ENCODE measurements at regions not wholly inside any gene's neighbourhood (a gene's known extent, or its start where the extent isn't known, plus 50 kb on each side); places are given as distances from the start of the nearest gene placed in this dataset.

DNA sequence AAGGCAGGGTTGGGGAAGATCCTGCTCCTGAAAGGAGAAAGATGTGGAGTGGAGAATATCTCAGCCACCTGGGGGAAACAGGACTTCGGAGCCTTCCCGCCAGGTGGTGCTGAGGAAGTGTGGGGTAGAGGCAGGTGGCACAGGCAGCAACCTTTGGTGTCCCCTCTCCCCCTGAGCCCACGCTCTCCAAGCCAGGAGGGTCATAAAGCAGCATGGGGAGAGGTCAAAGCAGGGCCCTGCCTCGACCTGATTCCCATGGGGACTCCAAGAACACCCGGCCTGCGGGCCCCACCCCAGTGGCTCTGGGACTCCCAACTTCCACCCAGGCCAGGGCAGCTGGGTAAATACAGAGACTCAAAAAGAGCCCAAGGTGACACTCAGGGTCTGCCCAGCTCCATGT is 54.3 kb upstream of the SLC66A3 start:
- TF ChIP-seq YY1 (IDR thresholded peaks at IDR 0.05; ENCODE audit: low read depth, low read length) (no peak), CTCF (IDR thresholded peaks at IDR 0.05; ENCODE audit: control extremely low read depth in 1 of 3, insufficient read depth in 1 of 3, low read depth in 1 of 3, low read length in 3 of 3) (no peak), ATF2 (IDR thresholded peaks at IDR 0.05; ENCODE audit: low read length) (no peak), RAD21 (IDR thresholded peaks at IDR 0.05 in 1 of 2, conservative IDR thresholded peaks at IDR 0.05 in 1 of 2; ENCODE audit: low read depth in 2 of 2, low read length in 2 of 2) (no peak), POLR2AphosphoS5 (IDR thresholded peaks at IDR 0.05; ENCODE audit: low read depth, low read length) (no peak), SP2 (IDR thresholded peaks at IDR 0.05; ENCODE audit: low read length) (no peak), RBBP5 (IDR thresholded peaks at IDR 0.05; ENCODE audit: borderline replicate concordance, low read depth, low read length) (no peak)

Data from H1 (cell line).